H1 (cell line): ENCODE measurements at regions not wholly inside any gene's neighbourhood (a gene's known extent, or its start where the extent isn't known, plus 50 kb on each side); places are given as distances from the start of the nearest gene placed in this dataset.

ENCODE experiments used
- CTCF ChIA-PET: fragments of 300-600 bp; sonication (Branson Sonifier 250); formaldehyde crosslinking; loops from one replicate; lab custom pipeline; 2021; ENCODE audit not compliant: partially characterized antibody; lab: Charles Lee
- POLR2A ChIA-PET: fragments of 300-600 bp; sonication (Branson Sonifier 250); formaldehyde crosslinking; loops from one replicate; lab custom pipeline; 2021; ENCODE audit warnings: inconsistent platforms; ENCODE audit not compliant: partially characterized antibody; lab: Charles Lee
- DNase-seq, 2 experiments: peaks; one replicate each; pipeline versions ENCODE4 v3.0.0 to v3.0.0-alpha.2; 2010 to 2022; ENCODE audit warnings: low spot score in 2 of 2, low read depth in 1 of 2, mixed read lengths in 1 of 2
- FAIRE-seq: peaks from 2 replicates; lab custom pipeline; 2011; peaks lifted over from hg19 to GRCh38; lab: Jason Lieb, UNC
- H2AFZ ChIP-seq: 2 replicates; pipeline ENCODE4 v1.8.1; 2012; ENCODE audit warnings: low read length, inconsistent platforms
- H2AK5ac ChIP-seq: 2 replicates; pipeline ENCODE4 v1.6.1; 2013; ENCODE audit warnings: low read depth, low read length
- H2BK120ac ChIP-seq: replicated peaks from 2 replicates; pipeline ENCODE3; 2013; ENCODE audit warnings: low read depth, low read length, inconsistent platforms
- H2BK12ac ChIP-seq: 2 replicates; pipeline ENCODE4 v1.6.1; 2013; ENCODE audit warnings: low read depth, low read length
- H2BK15ac ChIP-seq: 2 replicates; pipeline ENCODE4 v1.6.1; 2013; ENCODE audit warnings: low read length
- H2BK20ac ChIP-seq: 2 replicates; pipeline ENCODE4 v1.6.1; 2013; ENCODE audit warnings: low read length
- H2BK5ac ChIP-seq: 2 replicates; pipeline ENCODE4 v1.6.1; 2013; ENCODE audit warnings: low read depth, low read length
- H3K14ac ChIP-seq: 2 replicates; pipeline ENCODE4 v1.6.1; 2013; ENCODE audit warnings: inconsistent platforms; ENCODE audit not compliant: insufficient read length
- H3K18ac ChIP-seq: 2 replicates; pipeline ENCODE4 v1.6.1; 2013; ENCODE audit warnings: low read length; ENCODE audit errors: extremely low read depth
- H3K23ac ChIP-seq: 2 replicates; pipeline ENCODE4 v1.6.1; 2013; ENCODE audit warnings: inconsistent platforms; ENCODE audit not compliant: insufficient read length
- H3K23me2 ChIP-seq: 2 replicates; pipeline ENCODE4 v1.6.1; 2013; ENCODE audit warnings: low read depth, low read length
- H3K27ac ChIP-seq: 2 replicates; pipeline ENCODE4 v1.6.1; 2011; ENCODE audit warnings: low read depth, low read length, inconsistent platforms
- H3K27me3 ChIP-seq, 4 experiments: replicated peaks in 1 of 4; 1 replicate in 1 of 4; 2 replicates in 3 of 4; pipeline versions ENCODE4 v1.6.1 to v1.8.1; 2011 to 2013; ENCODE audit warnings: low read length in 3 of 4, mild to moderate bottlenecking in 3 of 4, inconsistent platforms in 2 of 4, mixed read lengths in 2 of 4, moderate library complexity in 1 of 4; ENCODE audit not compliant: control insufficient read depth in 3 of 4, insufficient read depth in 3 of 4; ENCODE audit errors: extremely low read depth in 1 of 4
- H3K36me3 ChIP-seq, 4 experiments: 2 replicates each; pipeline versions ENCODE4 v1.6.1 to v1.8.1; 2011 to 2013; ENCODE audit warnings: mild to moderate bottlenecking in 4 of 4, low read length in 3 of 4, moderate library complexity in 2 of 4, control low read depth in 1 of 4, inconsistent platforms in 1 of 4; ENCODE audit not compliant: insufficient read depth in 4 of 4, control insufficient read depth in 2 of 4
- H3K4ac ChIP-seq: replicated peaks from 2 replicates; pipeline ENCODE3; 2013; ENCODE audit warnings: low read length, low read depth, mixed read lengths, inconsistent platforms; ENCODE audit not compliant: insufficient read length
- H3K4me1 ChIP-seq, 4 experiments: replicated peaks in 1 of 4; 1 replicate in 1 of 4; 2 replicates in 3 of 4; pipeline versions ENCODE4 v1.6.1 to v1.8.1; 2011 to 2013; ENCODE audit warnings: low read length in 3 of 4, inconsistent platforms in 2 of 4, mixed read lengths in 1 of 4; ENCODE audit not compliant: insufficient read depth in 4 of 4, control insufficient read depth in 3 of 4
- H3K4me2 ChIP-seq, 2 experiments: 2 replicates each; pipeline versions ENCODE4 v1.6.1 to v1.8.1; 2011 to 2013; ENCODE audit warnings: low read depth in 2 of 2, low read length in 2 of 2, control low read depth in 1 of 2, inconsistent platforms in 1 of 2, mild to moderate bottlenecking in 1 of 2; ENCODE audit not compliant: insufficient read depth in 1 of 2
- H3K4me3 ChIP-seq, 4 experiments: fragments of 200-600, 300-600 bp in 1 of 4; sonication (generic), shearing (Covaris generic), sonication (Bioruptor Twin) in 1 of 4; 2 replicates each; pipeline versions ENCODE4 v1.5.1 to v1.8.1; 2011 to 2016; ENCODE audit warnings: low read length in 4 of 4, low read depth in 3 of 4, control low read depth in 2 of 4, inconsistent platforms in 2 of 4, mild to moderate bottlenecking in 2 of 4, mixed read lengths in 1 of 4, moderate library complexity in 1 of 4; ENCODE audit not compliant: insufficient read depth in 2 of 4; ENCODE audit errors: extremely low read depth in 1 of 4
- H3K56ac ChIP-seq: replicated peaks from 2 replicates; pipeline ENCODE3; 2013; ENCODE audit warnings: low read depth, mild to moderate bottlenecking, mixed read lengths, low read length, inconsistent platforms; ENCODE audit not compliant: insufficient read length
- H3K79me1 ChIP-seq: 2 replicates; pipeline ENCODE4 v1.6.1; 2013; ENCODE audit warnings: low read depth, low read length, control low read depth
- H3K79me2 ChIP-seq, 2 experiments: 2 replicates each; pipeline versions ENCODE4 v1.6.1 to v1.8.1; 2012 to 2013; ENCODE audit warnings: low read length in 2 of 2, mild to moderate bottlenecking in 2 of 2, inconsistent platforms in 1 of 2; ENCODE audit not compliant: insufficient read depth in 2 of 2, control insufficient read depth in 1 of 2
- H3K9ac ChIP-seq, 4 experiments: replicated peaks in 1 of 4; 1 replicate in 1 of 4; 2 replicates in 3 of 4; pipeline versions ENCODE4 v1.6.1 to v1.8.1; 2011 to 2013; ENCODE audit warnings: low read depth in 3 of 4, low read length in 3 of 4, control low read depth in 2 of 4, mild to moderate bottlenecking in 2 of 4, moderate library complexity in 2 of 4, inconsistent platforms in 1 of 4; ENCODE audit errors: extremely low read depth in 1 of 4
- H3K9me3 ChIP-seq, 2 experiments: 2 replicates each; pipeline versions ENCODE4 v1.6.1 to v1.8.1; 2012 to 2013; ENCODE audit warnings: mild to moderate bottlenecking in 2 of 2, moderate library complexity in 2 of 2, control low read depth in 1 of 2, inconsistent platforms in 1 of 2, low read depth in 1 of 2, low read length in 1 of 2, mixed read lengths in 1 of 2; ENCODE audit not compliant: insufficient read depth in 2 of 2
- H4K20me1 ChIP-seq, 2 experiments: replicated peaks in 1 of 2; 2 replicates each; pipeline versions ENCODE3 to v1.8.1; 2011 to 2013; ENCODE audit warnings: inconsistent platforms in 2 of 2, low read length in 2 of 2, mild to moderate bottlenecking in 1 of 2; ENCODE audit not compliant: insufficient read depth in 2 of 2, control insufficient read depth in 1 of 2
- H4K5ac ChIP-seq: 2 replicates; pipeline ENCODE4 v1.6.1; 2013; ENCODE audit warnings: low read length, low read depth, mixed read lengths, inconsistent platforms; ENCODE audit not compliant: insufficient read length
- H4K8ac ChIP-seq: 2 replicates; pipeline ENCODE4 v1.8.0; 2013; ENCODE audit warnings: mild to moderate bottlenecking, moderate library complexity, low read length, inconsistent platforms; ENCODE audit not compliant: insufficient read depth; ENCODE audit errors: extremely low read depth
- H4K91ac ChIP-seq: replicated peaks from 2 replicates; pipeline ENCODE3; 2013; ENCODE audit warnings: low read length, mixed read lengths, inconsistent platforms; ENCODE audit not compliant: insufficient read length
- CEBPB ChIP-seq: IDR thresholded peaks from 2 replicates; pipeline ENCODE4 v1.6.1; 2012; ENCODE audit warnings: low read depth, low read length
- HDAC6 ChIP-seq: IDR thresholded peaks from one replicate; pipeline ENCODE4 v1.7.1; 2012; ENCODE audit warnings: low read depth, mild to moderate bottlenecking, inconsistent platforms, low read length, moderate library complexity
- JUN ChIP-seq: IDR thresholded peaks from 2 replicates; pipeline ENCODE4 v1.6.1; 2011; ENCODE audit warnings: low read depth, mild to moderate bottlenecking, improper control_type of control experiment, low read length
- NRF1 ChIP-seq: IDR thresholded peaks from 2 replicates; pipeline ENCODE4 v1.6.1; 2011; ENCODE audit warnings: mild to moderate bottlenecking, low read depth, low read length, improper control_type of control experiment
- POLR2AphosphoS5 ChIP-seq: IDR thresholded peaks from 2 replicates; pipeline ENCODE4 v1.6.1; 2011; ENCODE audit warnings: low read depth, low read length
- RFX5 ChIP-seq: IDR thresholded peaks from 2 replicates; pipeline ENCODE4 v1.6.1; 2011; ENCODE audit warnings: low read depth, low read length, improper control_type of control experiment, borderline replicate concordance
- SAP30 ChIP-seq: fragments of 300-600 bp; sonication (generic); IDR thresholded peaks from 2 replicates; pipeline ENCODE4 v1.7.1; 2012; ENCODE audit warnings: low read length, moderate library complexity, mild to moderate bottlenecking, inconsistent platforms; ENCODE audit not compliant: insufficient read depth, insufficient replicate concordance
- SIX5 ChIP-seq: IDR thresholded peaks from 2 replicates; pipeline ENCODE4 v1.6.1; 2011; ENCODE audit warnings: mild to moderate bottlenecking, low read depth, low read length
- SP2 ChIP-seq: IDR thresholded peaks from 2 replicates; pipeline ENCODE4 v1.6.1; 2012; ENCODE audit warnings: mild to moderate bottlenecking, low read length, inconsistent platforms
- SRF ChIP-seq: IDR thresholded peaks from 2 replicates; pipeline ENCODE4 v1.6.1; 2011; ENCODE audit warnings: mild to moderate bottlenecking, low read depth, low read length, moderate library complexity
- WGBS, 2 experiments: shearing (Covaris generic) in 1 of 2; methylation state at CpG; one replicate each; pipeline versions ENCODE4 v1.1.6 to v1.1.7; 2013 to 2015; ENCODE audit warnings: low lambda C conversion rate in 2 of 2, mixed read lengths in 2 of 2, inconsistent platforms in 1 of 2, low coverage in 1 of 2, missing lambda C conversion rate in 1 of 2; ENCODE audit not compliant: insufficient replicate concordance in 2 of 2, insufficient coverage in 1 of 2, insufficient read length in 1 of 2; ENCODE audit errors: extremely low coverage in 1 of 2, missing lambda C conversion rate in 1 of 2; 5-methylcytosine and 5-hydroxymethylcytosine counted together

DNA sequence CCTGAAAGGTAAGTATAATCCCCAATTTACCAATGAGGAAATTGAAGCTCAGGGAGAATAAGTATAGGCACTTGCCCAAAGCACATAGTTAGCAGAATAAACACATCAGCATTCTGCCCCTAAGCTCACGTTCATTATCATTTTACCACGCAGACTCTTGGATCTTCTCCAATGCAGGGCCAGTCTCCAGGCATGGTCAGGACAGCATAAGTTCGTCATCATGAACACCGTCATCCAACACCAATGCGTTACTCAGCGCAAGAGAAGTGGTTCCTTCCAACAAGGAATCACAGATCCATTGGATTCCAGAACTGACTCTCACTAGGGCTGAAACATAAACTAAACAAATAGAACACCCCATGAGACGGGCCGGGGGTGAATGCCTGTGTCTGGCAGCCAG lies 86.5 kb upstream of the GPM6B start:
- Histone ChIP-seq H3K56ac (no peak overlapping the region), H3K79me2 (peaks cover 0 to 74% of the 10 kb centered on the region in 2 experiments; a peak in 3 of 4 replicates), H3K36me3 (0 out of 8 replicates have a peak, but pooled peaks cover 0 to 2% (median 0%) of the 10 kb centered on the region in 4 experiments), H2BK20ac (no peak overlapping the region), H3K23me2 (no peaks in the 10 kb centered on the region), H3K4me3 (no peak overlapping the region), H3K4ac (no peak overlapping the region), H3K4me1 (peaks cover 0 to 13% (median under 1%) of the 10 kb centered on the region in 4 experiments; a peak in 1 of 7 replicates), H4K8ac (no peak overlapping the region), H4K91ac (no peak overlapping the region), H3K14ac (no peak overlapping the region), H3K27me3 (no peaks in the 10 kb centered on the region), H2BK12ac (no peak overlapping the region), H2BK5ac (no peak overlapping the region), H3K18ac (no peak overlapping the region), H2AK5ac (no peak overlapping the region), H2BK15ac (no peak overlapping the region), H4K20me1 (no peaks in the 10 kb centered on the region), H3K23ac (no peak overlapping the region), H4K5ac (no peak overlapping the region), H2BK120ac (no peak overlapping the region), H3K4me2 (no peak overlapping the region), H2AFZ (no peak overlapping the region), H3K27ac (no peak overlapping the region), H3K9ac (no peak overlapping the region), H3K9me3 (no peaks in the 10 kb centered on the region), H3K79me1 (no peaks in the 10 kb centered on the region)
- POLR2A ChIA-PET, result interaction anchor here (0.6 to 1.4 kb wide), 2 partner anchors 31 to 170 kb away, joined by 3 read pairs; no protein-coding TSS in a partner anchor
- no peak for DNase-seq
- TF ChIP-seq POLR2AphosphoS5 (no peak), HDAC6 (no peak), SP2 (no peak), NRF1 (no peak), SIX5 (no peak), RFX5 (no peak), CEBPB (no peak), SRF (no peak), JUN (no peak), SAP30 (no peak)
- no peak for FAIRE-seq
- WGBS, 2 experiments, result 94% methylated on average over 8 of the region's 8 CpGs; no CpG with 5 or more reads in 1 of the 2 experiments
- CTCF ChIA-PET, result interaction anchor here (0.6 to 1.0 kb wide), 4 partner anchors 23 to 128 kb away, joined by 3 to 5 read pairs (median 4); partner anchors contain the start of gene GEMIN8
